ENCODE measurements at regions not wholly inside any gene's neighbourhood (a gene's known extent, or its start where the extent isn't known, plus 50 kb on each side); places are given as distances from the start of the nearest gene placed in this dataset.

DNA sequence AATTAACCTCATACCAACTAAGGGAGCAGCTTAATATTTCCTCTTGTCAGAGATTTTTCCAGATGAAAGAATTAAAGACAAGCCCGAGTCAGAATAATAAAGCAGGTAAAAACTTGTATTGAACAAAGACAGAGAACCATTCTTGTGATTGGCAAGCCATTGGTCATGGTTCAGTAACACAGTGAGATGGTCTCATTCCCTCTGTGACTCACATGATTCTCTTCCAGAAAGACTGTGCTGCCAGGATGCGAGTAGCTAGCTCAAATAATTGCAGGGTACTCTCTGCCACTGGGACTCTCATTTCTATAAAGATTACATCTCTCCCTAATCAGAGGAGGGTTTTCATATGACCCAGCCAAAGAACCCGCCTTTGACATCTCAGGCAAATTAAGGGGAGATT lies 179.4 kb downstream of the PHLDA1 start:
- Histone ChIP-seq H3F3A (ENCODE audit: insufficient read depth, low read length, poor library complexity, severe bottlenecking) (no peaks in the 10 kb centered on the region), H3K79me2 (replicated peaks; ENCODE audit: insufficient read depth, low read length) (no peaks in the 10 kb centered on the region), H4K20me1 (ENCODE audit: insufficient read depth) (no peaks in the 10 kb centered on the region), H3K9me2 (ENCODE audit: insufficient read depth, low read length) (no peaks in the 10 kb centered on the region), H2AFZ (ENCODE audit: low read depth, low read length) (no peak overlapping the region), H3K27me3 (ENCODE audit: insufficient read depth, low read depth, low read length) (no peaks in the 10 kb centered on the region), H3K4me3 (ENCODE audit: low read length) (no peak overlapping the region), H3K4me2 (ENCODE audit: low read length) (no peak overlapping the region), H3K9ac (ENCODE audit: low read length) (no peak overlapping the region), H3K36me3 (ENCODE audit: insufficient read depth, low read length) (no peaks in the 10 kb centered on the region), H3K27ac (ENCODE audit: low read length) (peak overlapping the region; percentile 19), H3K9me3 (ENCODE audit: low read length) (no peaks in the 10 kb centered on the region)
- TF ChIP-seq EZH2 (IDR thresholded peaks at IDR 0.05; ENCODE audit: borderline replicate concordance, insufficient read depth, low read length, poor library complexity, severe bottlenecking), result no peak
- no peak for TF ChIP-seq SMC3 (conservative IDR thresholded peaks at IDR 0.05; ENCODE audit: poor library complexity)
- no peak for TF ChIP-seq EP300 (conservative IDR thresholded peaks at IDR 0.05; ENCODE audit: poor library complexity, severe bottlenecking)
- TF ChIP-seq, protein P1, sequence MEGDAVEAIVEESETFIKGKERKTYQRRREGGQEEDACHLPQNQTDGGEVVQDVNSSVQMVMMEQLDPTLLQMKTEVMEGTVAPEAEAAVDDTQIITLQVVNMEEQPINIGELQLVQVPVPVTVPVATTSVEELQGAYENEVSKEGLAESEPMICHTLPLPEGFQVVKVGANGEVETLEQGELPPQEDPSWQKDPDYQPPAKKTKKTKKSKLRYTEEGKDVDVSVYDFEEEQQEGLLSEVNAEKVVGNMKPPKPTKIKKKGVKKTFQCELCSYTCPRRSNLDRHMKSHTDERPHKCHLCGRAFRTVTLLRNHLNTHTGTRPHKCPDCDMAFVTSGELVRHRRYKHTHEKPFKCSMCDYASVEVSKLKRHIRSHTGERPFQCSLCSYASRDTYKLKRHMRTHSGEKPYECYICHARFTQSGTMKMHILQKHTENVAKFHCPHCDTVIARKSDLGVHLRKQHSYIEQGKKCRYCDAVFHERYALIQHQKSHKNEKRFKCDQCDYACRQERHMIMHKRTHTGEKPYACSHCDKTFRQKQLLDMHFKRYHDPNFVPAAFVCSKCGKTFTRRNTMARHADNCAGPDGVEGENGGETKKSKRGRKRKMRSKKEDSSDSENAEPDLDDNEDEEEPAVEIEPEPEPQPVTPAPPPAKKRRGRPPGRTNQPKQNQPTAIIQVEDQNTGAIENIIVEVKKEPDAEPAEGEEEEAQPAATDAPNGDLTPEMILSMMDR (IDR thresholded peaks at IDR 0.05; ENCODE audit: poor library complexity, severe bottlenecking), result no peak

DNA sequence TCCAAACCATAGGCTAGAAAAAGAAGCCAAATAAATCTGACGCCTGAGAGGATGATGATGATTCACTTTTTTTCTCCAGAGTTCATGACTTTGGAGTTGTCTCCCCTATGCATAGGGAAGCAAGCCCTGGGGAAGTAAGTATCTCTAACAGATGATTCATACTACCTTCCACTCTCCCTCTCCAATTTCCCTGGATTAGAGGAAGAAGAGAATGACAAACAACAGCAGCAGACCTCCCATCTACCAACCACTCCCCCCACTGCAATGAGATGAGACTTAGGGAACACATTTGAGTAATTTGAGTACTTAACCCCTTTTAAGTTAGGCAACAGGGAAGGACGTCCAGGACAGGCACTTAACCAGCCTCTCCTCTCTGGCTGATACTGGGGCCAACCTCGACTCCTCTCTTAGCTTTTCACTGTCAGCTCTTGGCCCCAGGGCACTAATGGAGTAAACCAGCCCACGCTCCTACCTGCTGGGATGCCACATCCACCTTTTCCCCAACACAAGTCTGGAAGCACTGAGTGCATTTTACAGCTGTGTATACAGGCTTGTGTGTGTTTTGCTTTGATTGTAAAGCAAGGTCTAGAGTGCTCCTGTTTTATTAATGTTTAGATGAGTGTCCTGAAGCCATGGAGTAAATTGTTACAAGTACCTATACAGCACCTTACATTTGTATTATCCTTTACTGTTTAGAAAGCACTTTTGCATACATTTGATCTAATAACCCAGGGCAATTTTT lies 180.7 kb downstream of the PHLDA1 start:
- Histone ChIP-seq H3F3A (ENCODE audit: insufficient read depth, low read length, poor library complexity, severe bottlenecking) (no peaks in the 10 kb centered on the region), H3K27ac (ENCODE audit: low read length) (peak overlapping the region; percentile 18)

More for the DNA sequence above, 180.7 kb downstream of the PHLDA1 start:
- Histone ChIP-seq H3K79me2 (replicated peaks; ENCODE audit: insufficient read depth, low read length) (no peaks in the 10 kb centered on the region), H3K9me3 (ENCODE audit: low read length) (no peaks in the 10 kb centered on the region), H3K36me3 (ENCODE audit: insufficient read depth, low read length) (no peaks in the 10 kb centered on the region), H3K9me2 (ENCODE audit: insufficient read depth, low read length) (no peaks in the 10 kb centered on the region), H4K20me1 (ENCODE audit: insufficient read depth) (no peaks in the 10 kb centered on the region), H3K27me3 (ENCODE audit: insufficient read depth, low read depth, low read length) (no peaks in the 10 kb centered on the region), H3K4me2 (ENCODE audit: low read length) (no peak overlapping the region), H3K9ac (ENCODE audit: low read length) (no peak overlapping the region), H3K4me3 (ENCODE audit: low read length) (no peak overlapping the region), H2AFZ (ENCODE audit: low read depth, low read length) (no peak overlapping the region)
- TF ChIP-seq SMC3 (conservative IDR thresholded peaks at IDR 0.05; ENCODE audit: poor library complexity), result no peak
- TF ChIP-seq RAD21 (conservative IDR thresholded peaks at IDR 0.05), result no peak
- no peak for TF ChIP-seq EZH2 (IDR thresholded peaks at IDR 0.05; ENCODE audit: borderline replicate concordance, insufficient read depth, low read length, poor library complexity, severe bottlenecking)
- TF ChIP-seq, protein P2, sequence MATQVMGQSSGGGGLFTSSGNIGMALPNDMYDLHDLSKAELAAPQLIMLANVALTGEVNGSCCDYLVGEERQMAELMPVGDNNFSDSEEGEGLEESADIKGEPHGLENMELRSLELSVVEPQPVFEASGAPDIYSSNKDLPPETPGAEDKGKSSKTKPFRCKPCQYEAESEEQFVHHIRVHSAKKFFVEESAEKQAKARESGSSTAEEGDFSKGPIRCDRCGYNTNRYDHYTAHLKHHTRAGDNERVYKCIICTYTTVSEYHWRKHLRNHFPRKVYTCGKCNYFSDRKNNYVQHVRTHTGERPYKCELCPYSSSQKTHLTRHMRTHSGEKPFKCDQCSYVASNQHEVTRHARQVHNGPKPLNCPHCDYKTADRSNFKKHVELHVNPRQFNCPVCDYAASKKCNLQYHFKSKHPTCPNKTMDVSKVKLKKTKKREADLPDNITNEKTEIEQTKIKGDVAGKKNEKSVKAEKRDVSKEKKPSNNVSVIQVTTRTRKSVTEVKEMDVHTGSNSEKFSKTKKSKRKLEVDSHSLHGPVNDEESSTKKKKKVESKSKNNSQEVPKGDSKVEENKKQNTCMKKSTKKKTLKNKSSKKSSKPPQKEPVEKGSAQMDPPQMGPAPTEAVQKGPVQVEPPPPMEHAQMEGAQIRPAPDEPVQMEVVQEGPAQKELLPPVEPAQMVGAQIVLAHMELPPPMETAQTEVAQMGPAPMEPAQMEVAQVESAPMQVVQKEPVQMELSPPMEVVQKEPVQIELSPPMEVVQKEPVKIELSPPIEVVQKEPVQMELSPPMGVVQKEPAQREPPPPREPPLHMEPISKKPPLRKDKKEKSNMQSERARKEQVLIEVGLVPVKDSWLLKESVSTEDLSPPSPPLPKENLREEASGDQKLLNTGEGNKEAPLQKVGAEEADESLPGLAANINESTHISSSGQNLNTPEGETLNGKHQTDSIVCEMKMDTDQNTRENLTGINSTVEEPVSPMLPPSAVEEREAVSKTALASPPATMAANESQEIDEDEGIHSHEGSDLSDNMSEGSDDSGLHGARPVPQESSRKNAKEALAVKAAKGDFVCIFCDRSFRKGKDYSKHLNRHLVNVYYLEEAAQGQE (IDR thresholded peaks at IDR 0.05; ENCODE audit: borderline replicate concordance), result no peak
- no peak for TF ChIP-seq POLR2AphosphoS5 (IDR thresholded peaks at IDR 0.05)
- no peak for TF ChIP-seq TAF1 (IDR thresholded peaks at IDR 0.05; ENCODE audit: low read depth)
- no peak for TF ChIP-seq EP300 (conservative IDR thresholded peaks at IDR 0.05; ENCODE audit: poor library complexity, severe bottlenecking)
- no peak for TF ChIP-seq MXI1 (conservative IDR thresholded peaks at IDR 0.05; ENCODE audit: poor library complexity, severe bottlenecking)
- TF ChIP-seq, protein P1 (IDR thresholded peaks at IDR 0.05; ENCODE audit: poor library complexity, severe bottlenecking), result no peak

Measured in neural cell (in vitro differentiated cells).